ENCODE measurements at regions not wholly inside any gene's neighbourhood (a gene's known extent, or its start where the extent isn't known, plus 50 kb on each side); places are given as distances from the start of the nearest gene placed in this dataset.
"Not testable (repeated sequence)": the region's sequence is repeated elsewhere in the genome, so short reads cannot be mapped to it uniquely, and the experiment has no call there.

GRCh38 chr3:16695710-16696109 is 90.5 kb upstream of the DAZL start:
- no peak for DNase-seq
- Mint-ChIP-seq H3K4me3 (no peak overlapping the region), H3K9me3 (no peaks in the 10 kb centered on the region), H3K27ac (no peak overlapping the region), H3K4me1 (no peaks in the 10 kb centered on the region), H3K36me3 (peaks cover 0 to 9% (median 0%) of the 10 kb centered on the region in 3 donors), H3K27me3 (peaks cover 0 to 5% of the 10 kb centered on the region in 2 donors)
- Histone ChIP-seq H3K4me1 (ENCODE audit: insufficient read depth, low read length) (no peaks in the 10 kb centered on the region), H3K4me3 (ENCODE audit: low read length) (no peak overlapping the region), H3K36me3 (ENCODE audit: insufficient read depth, low read length) (no peaks in the 10 kb centered on the region), H3K27ac (ENCODE audit: low read depth, low read length) (no peak overlapping the region), H3K9me3 (ENCODE audit: low read length) (no peaks in the 10 kb centered on the region), H3K27me3 (ENCODE audit: insufficient read depth, low read length, poor library complexity, severe bottlenecking) (no peaks in the 10 kb centered on the region)
- ChIA-PET CTCF (no interaction called here), POLR2A (no interaction called here)

GRCh38 chr3:16697443-16698147 is 92.4 kb upstream of the DAZL start:
- no peak for DNase-seq
- Mint-ChIP-seq H3K27me3 (peaks cover 5 to 7% of the 10 kb centered on the region in 2 donors), H3K4me1 (no peaks in the 10 kb centered on the region), H3K36me3 (peaks cover 0 to 7% (median 0%) of the 10 kb centered on the region in 3 donors), H3K27ac (no peak overlapping the region), H3K9me3 (no peaks in the 10 kb centered on the region), H3K4me3 (no peak overlapping the region)
- Histone ChIP-seq H3K27ac (ENCODE audit: low read depth, low read length) (no peak overlapping the region), H3K4me1 (ENCODE audit: insufficient read depth, low read length) (no peaks in the 10 kb centered on the region), H3K36me3 (ENCODE audit: insufficient read depth, low read length) (no peaks in the 10 kb centered on the region), H3K4me3 (ENCODE audit: low read length) (no peak overlapping the region), H3K9me3 (ENCODE audit: low read length) (no peaks in the 10 kb centered on the region), H3K27me3 (ENCODE audit: insufficient read depth, low read length, poor library complexity, severe bottlenecking) (no peaks in the 10 kb centered on the region)
- ChIA-PET POLR2A (no interaction called here), CTCF (no interaction called here)

GRCh38 chr3:16700651-16701050 is 95.4 kb upstream of the DAZL start:
- H3K4me3 ChIP-seq (ENCODE audit: low read length): no peak overlapping the region
- no peak for DNase-seq
- no peaks in the 10 kb centered on the region for H3K9me3 Mint-ChIP-seq
- H3K27ac Mint-ChIP-seq: no peak overlapping the region
- no peak overlapping the region for H3K27ac ChIP-seq (ENCODE audit: low read depth, low read length)
- no peaks in the 10 kb centered on the region for H3K27me3 ChIP-seq (ENCODE audit: insufficient read depth, low read length, poor library complexity, severe bottlenecking)
- H3K36me3 ChIP-seq (ENCODE audit: insufficient read depth, low read length): no peaks in the 10 kb centered on the region
- H3K9me3 ChIP-seq (ENCODE audit: low read length): no peaks in the 10 kb centered on the region
- H3K36me3 Mint-ChIP-seq: no peaks in the 10 kb centered on the region
- no peaks in the 10 kb centered on the region for H3K4me1 Mint-ChIP-seq
- H3K27me3 Mint-ChIP-seq: peaks cover 2 to 7% of the 10 kb centered on the region in 2 donors
- POLR2A ChIA-PET: no interaction called here
- no peaks in the 10 kb centered on the region for H3K4me1 ChIP-seq (ENCODE audit: insufficient read depth, low read length)
- H3K4me3 Mint-ChIP-seq: no peak overlapping the region
- CTCF ChIA-PET: no interaction called here

GRCh38 chr3:16704941-16705340 is 99.7 kb upstream of the DAZL start:
- Mint-ChIP-seq H3K9me3 (peaks cover 0 to 6% (median 5%) of the 10 kb centered on the region in 5 donors), H3K4me1 (no peaks in the 10 kb centered on the region), H3K4me3 (no peak overlapping the region), H3K27ac (no peak overlapping the region), H3K27me3 (peaks cover 2 to 7% of the 10 kb centered on the region in 2 donors), H3K36me3 (peaks cover 0 to 10% (median 0%) of the 10 kb centered on the region in 3 donors)
- Histone ChIP-seq H3K27me3 (ENCODE audit: insufficient read depth, low read length, poor library complexity, severe bottlenecking) (no peaks in the 10 kb centered on the region), H3K4me3 (ENCODE audit: low read length) (no peak overlapping the region), H3K9me3 (ENCODE audit: low read length) (no peaks in the 10 kb centered on the region), H3K36me3 (ENCODE audit: insufficient read depth, low read length) (no peaks in the 10 kb centered on the region), H3K27ac (ENCODE audit: low read depth, low read length) (no peak overlapping the region), H3K4me1 (ENCODE audit: insufficient read depth, low read length) (no peaks in the 10 kb centered on the region)
- ChIA-PET POLR2A (no interaction called here), CTCF (no interaction called here)
- DNase-seq: no peak

- Histone ChIP-seq H3K4me1 (ENCODE audit: insufficient read depth, low read length) (no peaks in the 10 kb centered on the region), H3K27ac (ENCODE audit: low read depth, low read length) (no peak overlapping the region), H3K9me3 (ENCODE audit: low read length) (no peaks in the 10 kb centered on the region), H3K27me3 (ENCODE audit: insufficient read depth, low read length, poor library complexity, severe bottlenecking) (no peaks in the 10 kb centered on the region), H3K36me3 (ENCODE audit: insufficient read depth, low read length) (no peaks in the 10 kb centered on the region), H3K4me3 (ENCODE audit: low read length) (no peak overlapping the region)
- Mint-ChIP-seq H3K4me3 (no peak overlapping the region), H3K27ac (no peak overlapping the region), H3K36me3 (peaks cover 0 to 17% (median 0%) of the 10 kb centered on the region in 3 donors), H3K27me3 (peaks cover 0 to 2% of the 10 kb centered on the region in 2 donors), H3K9me3 (peaks cover 0 to 7% (median 6%) of the 10 kb centered on the region in 5 donors), H3K4me1 (no peaks in the 10 kb centered on the region)
- DNase-seq: no peak
- ChIA-PET POLR2A (no interaction called here), CTCF (no interaction called here)
Measured at GRCh38 chr3:16707260-16707659, 102.0 kb upstream of the DAZL start.

GRCh38 chr3:16708285-16708684 is 103.1 kb upstream of the DAZL start:
- H3K27ac ChIP-seq (ENCODE audit: low read depth, low read length): no peak overlapping the region
- H3K4me1 Mint-ChIP-seq: no peaks in the 10 kb centered on the region
- no peaks in the 10 kb centered on the region for H3K27me3 Mint-ChIP-seq
- no peaks in the 10 kb centered on the region for H3K36me3 ChIP-seq (ENCODE audit: insufficient read depth, low read length)
- H3K4me1 ChIP-seq (ENCODE audit: insufficient read depth, low read length): no peaks in the 10 kb centered on the region
- no peaks in the 10 kb centered on the region for H3K9me3 ChIP-seq (ENCODE audit: low read length)
- H3K27ac Mint-ChIP-seq: no peak overlapping the region
- H3K4me3 ChIP-seq (ENCODE audit: low read length): no peak overlapping the region
- H3K4me3 Mint-ChIP-seq: no peak overlapping the region
- no peak for DNase-seq
- H3K36me3 Mint-ChIP-seq: peaks cover 0 to 26% (median 2%) of the 10 kb centered on the region in 3 donors
- peaks cover 9 to 16% (median 13%) of the 10 kb centered on the region in 5 donors for H3K9me3 Mint-ChIP-seq
- POLR2A ChIA-PET: no interaction called here
- CTCF ChIA-PET: no interaction called here
- H3K27me3 ChIP-seq (ENCODE audit: insufficient read depth, low read length, poor library complexity, severe bottlenecking): no peaks in the 10 kb centered on the region

- H3K4me1 ChIP-seq (ENCODE audit: insufficient read depth, low read length); H3K4me3 Mint-ChIP-seq; H3K4me1 Mint-ChIP-seq; DNase-seq; CTCF ChIA-PET; H3K27ac ChIP-seq (ENCODE audit: low read depth, low read length); POLR2A ChIA-PET; H3K9me3 ChIP-seq (ENCODE audit: low read length); H3K27me3 ChIP-seq (ENCODE audit: insufficient read depth, low read length, poor library complexity, severe bottlenecking); H3K36me3 ChIP-seq (ENCODE audit: insufficient read depth, low read length); H3K4me3 ChIP-seq (ENCODE audit: low read length); H3K27ac Mint-ChIP-seq; H3K27me3 Mint-ChIP-seq: not testable (repeated sequence)
- Mint-ChIP-seq H3K9me3 (peaks cover 12 to 30% (median 27%) of the 10 kb centered on the region in 5 donors), H3K36me3 (peaks cover 0 to 38% (median 2%) of the 10 kb centered on the region in 3 donors)
Measured at GRCh38 chr3:16711691-16712090, 106.5 kb upstream of the DAZL start.

- Mint-ChIP-seq H3K27me3 (peaks cover 8 to 16% of the 10 kb centered on the region in 2 donors), H3K4me3 (no peak overlapping the region), H3K36me3 (peaks cover 0 to 28% (median 2%) of the 10 kb centered on the region in 3 donors), H3K27ac (no peak overlapping the region), H3K4me1 (no peaks in the 10 kb centered on the region), H3K9me3 (peaks cover 12 to 25% (median 23%) of the 10 kb centered on the region in 5 donors)
- ChIA-PET POLR2A (no interaction called here), CTCF (no interaction called here)
- Histone ChIP-seq H3K9me3 (ENCODE audit: low read length) (no peaks in the 10 kb centered on the region), H3K27ac (ENCODE audit: low read depth, low read length) (no peak overlapping the region), H3K27me3 (ENCODE audit: insufficient read depth, low read length, poor library complexity, severe bottlenecking) (no peaks in the 10 kb centered on the region), H3K4me3 (ENCODE audit: low read length) (no peak overlapping the region), H3K36me3 (ENCODE audit: insufficient read depth, low read length) (no peaks in the 10 kb centered on the region), H3K4me1 (ENCODE audit: insufficient read depth, low read length) (no peaks in the 10 kb centered on the region)
- DNase-seq: no peak
Measured at GRCh38 chr3:16715281-16715680, 110.1 kb upstream of the DAZL start.

Data from CD8-positive, alpha-beta memory T cell (primary cell).